Colonic mucosa (tissue), 4 donors: ENCODE measurements at regions not wholly inside any gene's neighbourhood (a gene's known extent, or its start where the extent isn't known, plus 50 kb on each side); places are given as distances from the start of the nearest gene placed in this dataset.

Experiments used
- DNase-seq: peaks from one replicate; pipeline ENCODE4 v3.0.0-alpha.2; 2020
- H3K27ac ChIP-seq: fragments of 200-600 bp; one replicate; pipeline ENCODE4 v1.8.0; 2021
- H3K27me3 ChIP-seq: fragments of 200-600 bp; one replicate; pipeline ENCODE4 v1.8.0; 2021
- H3K36me3 ChIP-seq: fragments of 200-600 bp; one replicate; pipeline ENCODE4 v1.8.0; 2021
- H3K4me1 ChIP-seq: fragments of 200-600 bp; one replicate; pipeline ENCODE4 v1.8.0; 2021; ENCODE audit warnings: mild to moderate bottlenecking
- H3K4me3 ChIP-seq: fragments of 200-600 bp; one replicate; pipeline ENCODE4 v1.8.0; 2021
- H3K9ac ChIP-seq, 2 donors: one replicate each; pipeline ENCODE4 v1.7.0; 2013; ENCODE audit warnings: control low read depth in 2 of 2, low read depth in 2 of 2, low read length in 2 of 2
- H3K9me3 ChIP-seq: fragments of 200-600 bp; one replicate; pipeline ENCODE4 v1.8.0; 2021
- CTCF ChIP-seq: fragments of 200-600 bp; IDR thresholded peaks from one replicate; pipeline ENCODE4 v1.8.0; 2022; ENCODE audit warnings: antibody characterized with exemption, mild to moderate bottlenecking
- intact Hi-C: fragments of 100-400 bp; cut with DNase I; formaldehyde crosslinking; loops from one replicate; pipeline ENCODE4 v1.14.1; 2022
- donor health status: healthy.
- donor health status: DM: no; HTN: no; CAD: no.
- donor health status: DM: no; HTN: no; CAD: no.

- no peak for TF ChIP-seq CTCF
These were observed 58.0 kb upstream of the PALM2AKAP2 start for GRCh38 chr9:109722007-109722406.

GRCh38 chr9:109723781-109724180, 56.2 kb upstream of the PALM2AKAP2 start:
- Histone ChIP-seq H3K27ac (no peak overlapping the region), H3K9me3 (no peaks in the 10 kb centered on the region), H3K9ac (no peak overlapping the region), H3K4me3 (no peak overlapping the region), H3K36me3 (no peaks in the 10 kb centered on the region), H3K27me3 (no peaks in the 10 kb centered on the region), H3K4me1 (no peaks in the 10 kb centered on the region)
- no peak for DNase-seq
- intact Hi-C loops, result no loop called here
- no peak for TF ChIP-seq CTCF

More at GRCh38 chr9:109722007-109722406, 58.0 kb upstream of the PALM2AKAP2 start:
- Histone ChIP-seq H3K9me3 (no peaks in the 10 kb centered on the region), H3K4me3 (no peak overlapping the region), H3K9ac (no peak overlapping the region), H3K4me1 (no peaks in the 10 kb centered on the region), H3K36me3 (no peaks in the 10 kb centered on the region), H3K27ac (no peak overlapping the region), H3K27me3 (no peaks in the 10 kb centered on the region)
- intact Hi-C loops, result no loop called here
- no peak for DNase-seq

- no peak for DNase-seq
- Histone ChIP-seq H3K9me3 (no peaks in the 10 kb centered on the region), H3K4me1 (no peaks in the 10 kb centered on the region), H3K4me3 (no peak overlapping the region), H3K27ac (no peak overlapping the region), H3K9ac (no peak overlapping the region), H3K27me3 (no peaks in the 10 kb centered on the region), H3K36me3 (no peaks in the 10 kb centered on the region)
- TF ChIP-seq CTCF, result no peak
- intact Hi-C loops, result no loop called here
These were observed 54.5 kb upstream of the PALM2AKAP2 start for GRCh38 chr9:109725460-109725859.

- TF ChIP-seq CTCF, result no peak
- intact Hi-C loops, result no loop called here
- no peak overlapping the region for H3K4me3 ChIP-seq
These were observed 53.9 kb upstream of the PALM2AKAP2 start for GRCh38 chr9:109726119-109726518.

GRCh38 chr9:109728686-109729300, 51.2 kb upstream of the PALM2AKAP2 start:
- no peaks in the 10 kb centered on the region for H3K36me3 ChIP-seq
- intact Hi-C loops, result no loop called here
- no peaks in the 10 kb centered on the region for H3K27me3 ChIP-seq
- DNase-seq, result no peak
- no peaks in the 10 kb centered on the region for H3K9me3 ChIP-seq
- H3K4me3 ChIP-seq, result no peak overlapping the region
- H3K4me1 ChIP-seq, result no peaks in the 10 kb centered on the region
- TF ChIP-seq CTCF, result no peak
- H3K9ac ChIP-seq, result no peak overlapping the region
- H3K27ac ChIP-seq, result no peak overlapping the region

More at GRCh38 chr9:109726119-109726518, 53.9 kb upstream of the PALM2AKAP2 start:
- Histone ChIP-seq H3K27me3 (no peaks in the 10 kb centered on the region), H3K9ac (no peak overlapping the region), H3K9me3 (no peaks in the 10 kb centered on the region), H3K36me3 (no peaks in the 10 kb centered on the region), H3K4me1 (no peaks in the 10 kb centered on the region), H3K27ac (no peak overlapping the region)
- no peak for DNase-seq
